Activated T-cell treated with anti-CD3 and anti-CD28 coated beads, Interleukin-2, amount 50 U/mL, for 4 hours (primary cell): ENCODE measurements at regions not wholly inside any gene's neighbourhood (a gene's known extent, or its start where the extent isn't known, plus 50 kb on each side); places are given as distances from the start of the nearest gene placed in this dataset.

Experiments used
- ATAC-seq, 2 donors: fragments of 200-7000 bp; cut with Tn5 transposase; one replicate each; pipeline ENCODE4 v1.10.0; 2021
- DNase-seq: peaks from one replicate; pipeline ENCODE4 v3.0.0-alpha.2; 2020
- H3K27me3 Mint-ChIP-seq: one replicate; pipeline ENCODE4 v1.8.0; 2021; ENCODE audit warnings: low read depth, mixed read lengths
- H3K36me3 Mint-ChIP-seq: one replicate; pipeline ENCODE4 v1.8.0; 2022; ENCODE audit warnings: mixed read lengths; ENCODE audit not compliant: insufficient read depth
- H3K4me1 Mint-ChIP-seq: one replicate; pipeline ENCODE4 v1.8.0; 2021; ENCODE audit warnings: low read depth, mixed read lengths
- H3K4me3 Mint-ChIP-seq: one replicate; pipeline ENCODE4 v1.8.0; 2021; ENCODE audit warnings: mild to moderate bottlenecking, moderate library complexity, mixed read lengths
- H3K9me3 Mint-ChIP-seq: one replicate; pipeline ENCODE4 v1.8.0; 2021; ENCODE audit warnings: mixed read lengths

GRCh38 chr14:58814466-58814865, 176.7 kb downstream of the DACT1 start:
- H3K9me3 Mint-ChIP-seq = peaks cover 2% of the 10 kb centered on the region
- ATAC-seq (no peak), DNase-seq (no peak)
- no peaks in the 10 kb centered on the region for H3K36me3 Mint-ChIP-seq
- H3K4me3 Mint-ChIP-seq = no peak overlapping the region
- no peaks in the 10 kb centered on the region for H3K27me3 Mint-ChIP-seq
- no peaks in the 10 kb centered on the region for H3K4me1 Mint-ChIP-seq

- Mint-ChIP-seq H3K9me3 (no peaks in the 10 kb centered on the region), H3K4me3 (no peak overlapping the region), H3K4me1 (no peaks in the 10 kb centered on the region), H3K27me3 (no peaks in the 10 kb centered on the region), H3K36me3 (no peaks in the 10 kb centered on the region)
- DNase-seq (no peak), ATAC-seq (no peak)
Measured at GRCh38 chr14:58815161-58815701, 177.5 kb downstream of the DACT1 start.

GRCh38 chr14:58815794-58816193, 178.0 kb downstream of the DACT1 start:
- H3K36me3 Mint-ChIP-seq = no peaks in the 10 kb centered on the region
- H3K27me3 Mint-ChIP-seq = no peaks in the 10 kb centered on the region
- no peak overlapping the region for H3K4me3 Mint-ChIP-seq
- H3K4me1 Mint-ChIP-seq = no peaks in the 10 kb centered on the region
- H3K9me3 Mint-ChIP-seq = no peaks in the 10 kb centered on the region
- DNase-seq (no peak), ATAC-seq (no peak)

GRCh38 chr14:58816416-58817115, 178.8 kb downstream of the DACT1 start:
- Mint-ChIP-seq H3K36me3 (no peaks in the 10 kb centered on the region), H3K27me3 (no peaks in the 10 kb centered on the region), H3K9me3 (no peaks in the 10 kb centered on the region), H3K4me1 (no peaks in the 10 kb centered on the region), H3K4me3 (no peak overlapping the region)
- DNase-seq = no peak
- ATAC-seq = no peak

- Mint-ChIP-seq H3K4me1 (no peaks in the 10 kb centered on the region), H3K9me3 (no peaks in the 10 kb centered on the region)
Measured at GRCh38 chr14:58817846-58818245, 180.1 kb downstream of the DACT1 start.

GRCh38 chr14:58820032-58820431, 182.3 kb downstream of the DACT1 start:
- no peak overlapping the region for H3K4me3 Mint-ChIP-seq
- no peaks in the 10 kb centered on the region for H3K27me3 Mint-ChIP-seq
- H3K4me1 Mint-ChIP-seq = no peaks in the 10 kb centered on the region
- no peaks in the 10 kb centered on the region for H3K9me3 Mint-ChIP-seq
- no peaks in the 10 kb centered on the region for H3K36me3 Mint-ChIP-seq
- ATAC-seq = no peak
- no peak for DNase-seq

More at GRCh38 chr14:58817846-58818245, 180.1 kb downstream of the DACT1 start:
- ATAC-seq (no peak), DNase-seq (no peak)
- Mint-ChIP-seq H3K27me3 (no peaks in the 10 kb centered on the region), H3K4me3 (no peak overlapping the region), H3K36me3 (no peaks in the 10 kb centered on the region)

GRCh38 chr14:58821421-58821820, 183.7 kb downstream of the DACT1 start:
- ATAC-seq (no peak), DNase-seq (no peak)
- H3K36me3 Mint-ChIP-seq = no peaks in the 10 kb centered on the region
- H3K4me3 Mint-ChIP-seq = no peak overlapping the region
- peaks cover 4% of the 10 kb centered on the region for H3K9me3 Mint-ChIP-seq
- no peaks in the 10 kb centered on the region for H3K27me3 Mint-ChIP-seq
- no peaks in the 10 kb centered on the region for H3K4me1 Mint-ChIP-seq

- H3K9me3 Mint-ChIP-seq = peaks cover 4% of the 10 kb centered on the region
- DNase-seq (no peak), ATAC-seq (no peak)
- H3K4me1 Mint-ChIP-seq = no peaks in the 10 kb centered on the region
- no peaks in the 10 kb centered on the region for H3K36me3 Mint-ChIP-seq
- no peak overlapping the region for H3K4me3 Mint-ChIP-seq
- H3K27me3 Mint-ChIP-seq = no peaks in the 10 kb centered on the region
Measured at GRCh38 chr14:58822856-58823255, 185.1 kb downstream of the DACT1 start.

GRCh38 chr14:58823312-58823711, 185.6 kb downstream of the DACT1 start:
- ATAC-seq (no peak), DNase-seq (no peak)
- no peaks in the 10 kb centered on the region for H3K4me1 Mint-ChIP-seq
- no peaks in the 10 kb centered on the region for H3K36me3 Mint-ChIP-seq
- H3K27me3 Mint-ChIP-seq = no peaks in the 10 kb centered on the region
- no peak overlapping the region for H3K4me3 Mint-ChIP-seq
- peaks cover 4% of the 10 kb centered on the region for H3K9me3 Mint-ChIP-seq

GRCh38 chr14:58824106-58824505, 186.3 kb downstream of the DACT1 start:
- H3K4me1 Mint-ChIP-seq = no peaks in the 10 kb centered on the region
- no peaks in the 10 kb centered on the region for H3K27me3 Mint-ChIP-seq
- ATAC-seq = no peak
- DNase-seq = no peak
- H3K4me3 Mint-ChIP-seq = no peak overlapping the region
- peaks cover 4% of the 10 kb centered on the region for H3K9me3 Mint-ChIP-seq
- H3K36me3 Mint-ChIP-seq = no peaks in the 10 kb centered on the region

- no peaks in the 10 kb centered on the region for H3K27me3 Mint-ChIP-seq
- DNase-seq (no peak), ATAC-seq (no peak)
- peaks cover 2% of the 10 kb centered on the region for H3K4me1 Mint-ChIP-seq
- no peaks in the 10 kb centered on the region for H3K36me3 Mint-ChIP-seq
- H3K9me3 Mint-ChIP-seq = peaks cover 4% of the 10 kb centered on the region
- no peak overlapping the region for H3K4me3 Mint-ChIP-seq
Measured at GRCh38 chr14:58824796-58825195, 187.0 kb downstream of the DACT1 start.

GRCh38 chr14:58825606-58826005, 187.8 kb downstream of the DACT1 start:
- no peaks in the 10 kb centered on the region for H3K27me3 Mint-ChIP-seq
- no peak overlapping the region for H3K4me3 Mint-ChIP-seq
- peaks cover 2% of the 10 kb centered on the region for H3K4me1 Mint-ChIP-seq
- no peak for DNase-seq
- no peak for ATAC-seq
- H3K36me3 Mint-ChIP-seq = no peaks in the 10 kb centered on the region
- peaks cover 4% of the 10 kb centered on the region for H3K9me3 Mint-ChIP-seq

- H3K36me3 Mint-ChIP-seq = no peaks in the 10 kb centered on the region
- no peak for ATAC-seq
- H3K27me3 Mint-ChIP-seq = no peaks in the 10 kb centered on the region
Measured at GRCh38 chr14:58826845-58827686, 189.3 kb downstream of the DACT1 start.

GRCh38 chr14:58828298-58828697, 190.5 kb downstream of the DACT1 start:
- H3K36me3 Mint-ChIP-seq = no peaks in the 10 kb centered on the region
- H3K27me3 Mint-ChIP-seq = no peaks in the 10 kb centered on the region
- H3K4me1 Mint-ChIP-seq = peaks cover 2% of the 10 kb centered on the region
- ATAC-seq = no peak
- no peak for DNase-seq
- H3K9me3 Mint-ChIP-seq = peaks cover 4% of the 10 kb centered on the region
- H3K4me3 Mint-ChIP-seq = no peak overlapping the region

More at GRCh38 chr14:58826845-58827686, 189.3 kb downstream of the DACT1 start:
- H3K9me3 Mint-ChIP-seq = peaks cover 4% of the 10 kb centered on the region
- peaks cover 2% of the 10 kb centered on the region for H3K4me1 Mint-ChIP-seq
- H3K4me3 Mint-ChIP-seq = no peak overlapping the region
- no peak for DNase-seq

GRCh38 chr14:58829594-58829993, 191.8 kb downstream of the DACT1 start:
- Mint-ChIP-seq H3K4me3 (no peak overlapping the region), H3K4me1 (peaks cover 2% of the 10 kb centered on the region), H3K9me3 (peaks cover 4% of the 10 kb centered on the region), H3K36me3 (no peaks in the 10 kb centered on the region), H3K27me3 (no peaks in the 10 kb centered on the region)
- ATAC-seq = no peak
- no peak for DNase-seq
